GM12878 (cell line): ENCODE measurements at regions not wholly inside any gene's neighbourhood (a gene's known extent, or its start where the extent isn't known, plus 50 kb on each side); places are given as distances from the start of the nearest gene placed in this dataset.
"Not testable (repeated sequence)": the region's sequence is repeated elsewhere in the genome, so short reads cannot be mapped to it uniquely, and the experiment has no call there.

Source experiments
- ATAC-seq: fragments of 200-7000 bp; cut with Tn5 transposase; 3 replicates; pipeline ENCODE4 v1.9.1; 2020; ENCODE audit warnings: mild to moderate bottlenecking, moderate library complexity
- BruUV-seq: library from RNA; stranded (reverse); fragments of 400-500 nt; replicated peaks from 2 replicates; lab custom pipeline; 2021; lab: Mats Ljungman, UMichigan
- CTCF ChIA-PET: fragments of 300-600 bp; sonication (Branson Sonifier 250); formaldehyde crosslinking; extraction: SDS; loops from one replicate; lab custom pipeline; 2021; ENCODE audit warnings: inconsistent platforms; lab: Yijun Ruan, JAX
- POLR2A ChIA-PET: fragments of 350-600 bp; formaldehyde crosslinking; extraction: SDS; loops from one replicate; lab custom pipeline; 2021; ENCODE audit warnings: inconsistent platforms; lab: Charles Lee
- RAD21 ChIA-PET: fragments of 300-600 bp; sonication (Branson Sonifier 250); formaldehyde crosslinking; loops from one replicate; lab custom pipeline; 2023; ENCODE audit warnings: antibody characterized with exemption; ENCODE audit not compliant: unreplicated experiment; lab: Charles Lee
- SMC1A ChIA-PET: fragments of 300-600 bp; sonication (Branson Sonifier 250); formaldehyde crosslinking; loops from one replicate; lab custom pipeline; 2023; ENCODE audit not compliant: unreplicated experiment, uncharacterized antibody; lab: Charles Lee
- DNase-seq: peaks from one replicate; pipeline ENCODE4 v3.0.0-alpha.2; 2011; ENCODE audit warnings: low read depth, low spot score
- FAIRE-seq: peaks from 3 replicates; lab custom pipeline; 2011; peaks lifted over from hg19 to GRCh38; lab: Jason Lieb, UNC
- H2AFZ ChIP-seq: 2 replicates; pipeline ENCODE4 v1.6.0; 2011; ENCODE audit warnings: low read depth, low read length, control low read depth; ENCODE audit not compliant: control insufficient read depth
- H3K27ac ChIP-seq: 2 replicates; pipeline ENCODE4 v1.5.1; 2011; ENCODE audit warnings: control low read depth; ENCODE audit not compliant: control insufficient read depth, insufficient read depth
- H3K27me3 ChIP-seq, 2 experiments: replicated peaks in 1 of 2; 2 replicates each; pipeline versions ENCODE4 v1.6.0 to v1.6.1; 2011; ENCODE audit warnings: low read length in 1 of 2; ENCODE audit not compliant: control insufficient read depth in 2 of 2, insufficient read depth in 2 of 2
- H3K36me3 ChIP-seq, 2 experiments: 2 replicates each; pipeline ENCODE4 v1.5.1; 2011; ENCODE audit warnings: low read length in 1 of 2; ENCODE audit not compliant: control insufficient read depth in 2 of 2, insufficient read depth in 2 of 2
- H3K4me1 ChIP-seq: 2 replicates; pipeline ENCODE4 v1.6.1; 2011; ENCODE audit warnings: mild to moderate bottlenecking, low read length, moderate library complexity, mixed read lengths; ENCODE audit not compliant: control insufficient read depth, insufficient read depth
- H3K4me2 ChIP-seq: 2 replicates; pipeline ENCODE4 v1.6.0; 2011; ENCODE audit warnings: control low read depth; ENCODE audit not compliant: control insufficient read depth, insufficient read depth
- H3K4me3 ChIP-seq: fragments of 200-600 bp; sonication (generic); 2 replicates; pipeline ENCODE4 v1.5.1; 2016
- H3K79me2 ChIP-seq: 2 replicates; pipeline ENCODE4 v1.6.0; 2011; ENCODE audit warnings: low read length; ENCODE audit not compliant: control insufficient read depth, insufficient read depth
- H3K9ac ChIP-seq: 2 replicates; pipeline ENCODE4 v1.8.0; 2011; ENCODE audit warnings: low read length, control low read depth, mixed read lengths; ENCODE audit not compliant: control insufficient read depth, insufficient read depth
- H3K9me3 ChIP-seq: replicated peaks from 3 replicates; pipeline ENCODE4 v1.5.1; 2011; ENCODE audit warnings: mild to moderate bottlenecking, low read length; ENCODE audit not compliant: control insufficient read depth, insufficient read depth
- H4K20me1 ChIP-seq: 2 replicates; pipeline ENCODE4 v1.6.0; 2011; ENCODE audit not compliant: control insufficient read depth, insufficient read depth
- WGBS: methylation state at CpG from one replicate; pipeline ENCODE4 v1.1.6; 2016; ENCODE audit warnings: low lambda C conversion rate; ENCODE audit not compliant: insufficient replicate concordance, insufficient coverage; ENCODE audit errors: missing lambda C conversion rate; 5-methylcytosine and 5-hydroxymethylcytosine counted together
- in situ Hi-C: fragments of 300-500 bp; cut with MboI; formaldehyde crosslinking; loops from 9 replicates; pipeline ENCODE4 v1.14.3; 2018; ENCODE audit warnings: mixed read lengths
- intact Hi-C: fragments of 100-400 bp; cut with micrococcal nuclease; formaldehyde crosslinking; loops from one replicate; pipeline ENCODE4 v1.14.2; 2022; ENCODE audit not compliant: unreplicated experiment
- TF ChIP-seq, protein P1 (sequence below): fragments of 450-650 bp; conservative IDR thresholded peaks from 2 replicates; pipeline ENCODE4 v1.6.1; 2017; ENCODE audit warnings: mild to moderate bottlenecking, moderate library complexity

DNA sequence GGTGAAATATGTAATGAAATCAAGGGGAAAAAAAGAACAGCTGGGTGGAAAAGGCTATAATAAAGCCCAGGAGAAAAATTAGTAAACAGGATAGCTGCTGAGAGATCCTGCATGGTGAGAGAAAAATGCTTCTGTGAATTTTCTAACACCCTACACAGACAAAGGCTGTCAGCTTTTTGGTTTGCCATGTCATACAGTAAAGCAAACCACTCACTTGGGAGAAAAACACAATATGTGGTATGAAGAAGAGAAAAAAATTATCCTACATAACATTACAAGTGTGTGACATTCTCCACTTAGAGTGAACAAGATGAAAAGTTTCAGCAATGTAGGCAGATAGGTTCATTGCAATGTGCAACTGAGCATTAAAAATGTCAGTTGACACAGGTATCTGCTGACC, 133.6 kb downstream of the PLPPR4 start:
- H3K27ac ChIP-seq, result no peak overlapping the region
- H3K4me3 ChIP-seq, result no peak overlapping the region
- DNase-seq, result no peak
- H3K36me3 ChIP-seq, result no peaks in the 10 kb centered on the region
- 0 out of 4 replicates have a peak, but pooled peaks cover 0 to 2% of the 10 kb centered on the region in 2 experiments for H3K27me3 ChIP-seq
- TF ChIP-seq, protein P1, sequence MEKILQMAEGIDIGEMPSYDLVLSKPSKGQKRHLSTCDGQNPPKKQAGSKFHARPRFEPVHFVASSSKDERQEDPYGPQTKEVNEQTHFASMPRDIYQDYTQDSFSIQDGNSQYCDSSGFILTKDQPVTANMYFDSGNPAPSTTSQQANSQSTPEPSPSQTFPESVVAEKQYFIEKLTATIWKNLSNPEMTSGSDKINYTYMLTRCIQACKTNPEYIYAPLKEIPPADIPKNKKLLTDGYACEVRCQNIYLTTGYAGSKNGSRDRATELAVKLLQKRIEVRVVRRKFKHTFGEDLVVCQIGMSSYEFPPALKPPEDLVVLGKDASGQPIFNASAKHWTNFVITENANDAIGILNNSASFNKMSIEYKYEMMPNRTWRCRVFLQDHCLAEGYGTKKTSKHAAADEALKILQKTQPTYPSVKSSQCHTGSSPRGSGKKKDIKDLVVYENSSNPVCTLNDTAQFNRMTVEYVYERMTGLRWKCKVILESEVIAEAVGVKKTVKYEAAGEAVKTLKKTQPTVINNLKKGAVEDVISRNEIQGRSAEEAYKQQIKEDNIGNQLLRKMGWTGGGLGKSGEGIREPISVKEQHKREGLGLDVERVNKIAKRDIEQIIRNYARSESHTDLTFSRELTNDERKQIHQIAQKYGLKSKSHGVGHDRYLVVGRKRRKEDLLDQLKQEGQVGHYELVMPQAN, result no peak
- TF ChIP-seq, all 136 proteins: peak for 0
- Histone ChIP-seq H3K4me2 (no peak overlapping the region), H2AFZ (no peak overlapping the region), H3K9me3 (no peaks in the 10 kb centered on the region), H3K4me1 (no peaks in the 10 kb centered on the region), H3K9ac (no peak overlapping the region), H3K79me2 (no peaks in the 10 kb centered on the region), H4K20me1 (no peaks in the 10 kb centered on the region)
- BruUV-seq, result no TSS peak
- SMC1A ChIA-PET, result no interaction called here
- FAIRE-seq (no peak), ATAC-seq (no peak)
- POLR2A ChIA-PET, result no interaction called here
- RAD21 ChIA-PET, result no interaction called here
- CTCF ChIA-PET, result no interaction called here
- in situ Hi-C loops, result no loop called here
- intact Hi-C loops, result no loop called here

DNA sequence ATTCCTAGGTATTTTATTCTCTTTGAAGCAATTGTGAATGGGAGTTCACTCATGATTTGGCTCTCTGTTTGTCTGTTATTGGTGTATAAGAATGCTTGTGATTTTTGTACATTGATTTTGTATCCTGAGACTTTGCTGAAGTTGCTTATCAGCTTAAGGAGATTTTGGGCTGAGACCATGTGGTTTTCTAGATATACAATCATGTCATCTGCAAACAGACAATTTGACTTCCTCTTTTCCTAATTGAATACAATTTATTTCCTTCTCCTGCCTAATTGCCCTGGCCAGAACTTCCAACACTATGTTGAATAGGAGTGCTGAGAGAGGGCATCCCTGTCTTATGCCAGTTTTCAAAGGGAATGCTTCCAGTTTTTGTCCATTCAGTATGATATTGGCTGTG, 137.3 kb downstream of the PLPPR4 start:
- H3K4me2 ChIP-seq, SMC1A ChIA-PET, H3K4me3 ChIP-seq, H3K27me3 ChIP-seq, RAD21 ChIA-PET, H2AFZ ChIP-seq, H4K20me1 ChIP-seq, DNase-seq, H3K4me1 ChIP-seq, BruUV-seq, H3K9me3 ChIP-seq, H3K27ac ChIP-seq, FAIRE-seq, H3K36me3 ChIP-seq, intact Hi-C loops, H3K9ac ChIP-seq, CTCF ChIA-PET, H3K79me2 ChIP-seq, in situ Hi-C loops, POLR2A ChIA-PET, ATAC-seq: not testable (repeated sequence)

DNA sequence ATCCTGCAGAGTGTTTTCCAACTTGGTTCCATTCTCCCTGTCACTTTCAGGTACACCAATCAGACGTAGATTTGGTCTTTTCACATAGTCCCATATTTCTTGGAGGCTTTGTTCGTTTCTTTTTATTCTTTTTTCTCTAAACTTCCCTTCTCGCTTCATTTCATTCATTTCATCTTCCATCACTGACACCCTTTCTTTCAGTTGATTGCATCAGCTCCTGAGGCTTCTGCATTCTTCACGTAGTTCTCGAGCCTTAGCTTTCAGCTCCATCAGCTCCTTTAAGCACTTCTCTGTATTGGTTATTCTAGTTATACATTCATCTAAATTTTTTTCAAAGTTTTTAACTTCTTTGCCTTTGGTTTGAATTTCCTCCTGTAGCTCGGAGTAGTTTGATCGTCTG, 140.1 kb downstream of the PLPPR4 start:
- H3K9ac ChIP-seq, H2AFZ ChIP-seq, H3K4me3 ChIP-seq, H3K4me2 ChIP-seq, H3K4me1 ChIP-seq, H3K27me3 ChIP-seq, H3K27ac ChIP-seq, POLR2A ChIA-PET, H3K79me2 ChIP-seq, H3K9me3 ChIP-seq, H3K36me3 ChIP-seq, H4K20me1 ChIP-seq, CTCF ChIA-PET, DNase-seq, BruUV-seq, RAD21 ChIA-PET, in situ Hi-C loops, SMC1A ChIA-PET, intact Hi-C loops, ATAC-seq, FAIRE-seq: not testable (repeated sequence)
- WGBS, result 39% methylated on average over 6 of the region's 7 CpGs

DNA sequence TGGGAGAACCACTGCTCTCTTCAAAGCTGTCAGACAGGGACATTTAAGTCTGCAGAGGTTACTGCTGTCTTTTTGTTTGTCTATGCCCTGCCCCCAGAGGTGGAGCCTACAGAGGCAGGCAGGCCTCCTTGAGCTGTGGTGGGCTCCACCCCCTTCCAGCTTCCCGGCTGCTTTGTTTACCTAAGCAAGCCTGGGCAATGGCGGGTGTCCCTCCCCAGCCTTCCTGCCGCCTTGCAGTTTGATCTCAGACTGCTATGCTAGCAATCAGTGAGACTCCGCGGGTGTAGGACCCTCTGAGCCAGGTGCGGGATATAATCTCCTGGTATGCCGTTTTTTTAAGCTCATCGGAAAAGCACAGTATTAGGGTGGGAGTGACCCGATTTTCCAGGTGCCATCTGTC, 141.0 kb downstream of the PLPPR4 start:
- DNase-seq, POLR2A ChIA-PET, H3K36me3 ChIP-seq, H3K4me2 ChIP-seq, H3K4me3 ChIP-seq, H3K9me3 ChIP-seq, H3K27ac ChIP-seq, H3K79me2 ChIP-seq, CTCF ChIA-PET, ATAC-seq, SMC1A ChIA-PET, RAD21 ChIA-PET, H2AFZ ChIP-seq, H3K9ac ChIP-seq, H3K4me1 ChIP-seq, intact Hi-C loops, in situ Hi-C loops, FAIRE-seq, H4K20me1 ChIP-seq, BruUV-seq, H3K27me3 ChIP-seq: not testable (repeated sequence)
- 35% methylated on average over 9 of the region's 9 CpGs for WGBS
